NCI-H128 (cell line): ENCODE measurements at regions not wholly inside any gene's neighbourhood (a gene's known extent, or its start where the extent isn't known, plus 50 kb on each side); places are given as distances from the start of the nearest gene placed in this dataset.

ENCODE experiments used
- DNase-seq: peaks from one replicate; lab custom pipeline; 2025; ENCODE audit not compliant: unreplicated experiment; lab: John Stamatoyannopoulos, UW

DNA sequence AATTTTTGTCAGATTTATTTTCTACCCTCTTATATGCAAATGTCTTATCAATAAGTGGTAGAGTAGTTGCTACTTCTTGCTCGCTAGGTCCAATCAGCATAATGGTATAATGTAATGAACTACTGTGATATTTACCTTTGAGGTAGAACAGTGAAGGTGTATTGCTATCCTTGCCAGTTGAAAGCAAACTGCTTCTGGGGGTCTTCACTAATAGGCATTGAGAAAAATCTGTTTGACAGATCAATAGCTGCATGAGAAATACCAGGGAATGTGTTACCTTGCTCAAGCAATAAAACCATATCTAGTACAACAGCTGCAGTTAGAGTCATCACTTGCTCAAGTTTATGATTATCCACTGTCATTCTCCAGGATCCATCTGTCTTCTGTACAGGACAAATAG lies 50.1 kb upstream of the EFEMP1 start:
- DNase-seq: no peak

DNA sequence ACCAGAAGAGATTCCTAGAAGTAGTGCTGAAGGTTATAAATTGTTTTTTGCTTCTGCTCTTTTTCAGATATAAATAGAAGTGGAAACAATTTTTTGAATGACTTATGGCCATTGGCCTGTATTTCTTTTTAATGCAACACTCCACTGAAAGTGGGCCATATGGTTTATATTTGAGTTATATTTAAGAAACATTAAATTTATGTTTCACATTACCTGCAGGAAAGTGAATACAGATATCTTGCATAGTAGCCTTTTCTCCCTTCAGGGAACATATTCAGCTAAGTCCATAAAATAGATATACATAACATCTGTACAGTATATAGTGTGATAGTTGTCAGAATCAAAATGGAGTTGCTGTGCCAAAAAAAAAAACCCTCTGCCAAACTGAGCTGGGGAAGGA lies 53.1 kb upstream of the EFEMP1 start:
- no peak for DNase-seq

DNA sequence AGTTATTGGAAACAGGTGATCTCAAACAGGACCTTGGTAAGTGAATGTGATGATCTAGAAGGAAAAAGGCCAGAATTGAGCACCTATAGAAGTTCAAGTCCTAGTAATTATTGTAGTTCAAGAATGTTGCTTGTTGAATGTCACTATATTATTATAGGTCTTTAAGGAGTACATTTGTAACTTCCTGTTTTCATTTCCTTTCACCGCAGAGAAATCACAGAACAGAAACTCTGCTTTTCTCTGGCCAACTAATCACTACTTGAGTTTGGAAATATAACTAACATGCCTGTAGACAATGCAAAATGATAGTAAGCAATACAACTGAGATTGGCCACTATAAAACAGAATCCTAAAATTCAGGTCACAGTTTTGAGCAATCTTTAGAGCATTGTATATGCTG lies 61.8 kb upstream of the EFEMP1 start:
- no peak for DNase-seq

DNA sequence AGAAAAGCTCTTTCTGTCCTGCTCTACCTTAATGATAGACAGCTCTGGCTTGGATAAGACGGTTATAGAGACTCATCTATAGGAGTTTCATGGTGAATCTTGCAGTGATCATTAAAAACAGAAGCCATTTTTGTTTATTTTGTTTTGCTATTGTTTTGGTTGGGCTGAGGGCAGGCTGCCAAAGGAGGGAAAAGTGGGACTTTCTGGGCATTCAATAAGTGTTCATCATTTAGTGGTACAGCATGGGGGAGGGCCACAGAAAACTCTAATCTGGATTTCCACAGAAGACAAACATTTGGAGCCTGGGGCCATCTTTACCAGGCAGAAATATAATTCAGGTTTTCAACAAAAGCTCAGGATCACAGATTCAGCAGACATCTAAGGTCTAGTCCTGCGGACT lies 62.4 kb upstream of the EFEMP1 start:
- no peak for DNase-seq

DNA sequence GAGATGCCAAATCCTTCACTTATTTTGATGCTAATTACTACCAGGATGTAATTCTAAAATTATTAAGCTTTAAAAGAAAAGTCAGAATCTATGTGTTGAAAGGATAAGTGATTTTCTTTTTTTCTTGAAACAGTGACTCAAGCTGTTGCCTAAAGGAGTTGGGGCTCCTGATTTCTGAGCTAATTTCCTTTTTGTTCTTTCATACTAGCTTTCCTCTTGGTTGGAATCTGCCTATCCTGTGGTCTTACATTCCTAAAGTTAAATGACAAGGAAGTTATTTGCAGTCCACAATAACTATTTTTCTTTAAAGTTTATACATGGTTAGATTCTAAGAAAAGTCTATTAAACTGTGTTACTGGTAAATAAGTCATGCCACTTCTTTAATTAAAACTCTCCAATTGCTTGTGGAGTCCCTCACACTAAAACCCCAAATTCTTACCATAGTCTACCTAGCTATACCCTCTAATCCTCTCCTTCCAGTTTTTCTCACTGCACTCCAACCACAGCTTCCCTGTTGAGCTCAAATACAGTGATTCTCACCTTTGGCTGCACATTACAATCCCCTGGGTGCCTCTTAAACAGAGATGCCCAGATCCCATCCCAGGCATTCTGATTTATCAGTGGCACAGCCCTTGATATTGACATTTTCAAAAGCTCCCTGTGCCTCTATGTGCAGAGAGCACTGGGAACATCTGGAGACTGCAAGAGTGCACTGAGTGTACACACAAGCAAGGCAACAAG lies 63.3 kb upstream of the EFEMP1 start:
- no peak for DNase-seq

- no peak for DNase-seq
These were observed 65.8 kb upstream of the EFEMP1 start for GRCh38 chr2:55989405-55989804.

DNA sequence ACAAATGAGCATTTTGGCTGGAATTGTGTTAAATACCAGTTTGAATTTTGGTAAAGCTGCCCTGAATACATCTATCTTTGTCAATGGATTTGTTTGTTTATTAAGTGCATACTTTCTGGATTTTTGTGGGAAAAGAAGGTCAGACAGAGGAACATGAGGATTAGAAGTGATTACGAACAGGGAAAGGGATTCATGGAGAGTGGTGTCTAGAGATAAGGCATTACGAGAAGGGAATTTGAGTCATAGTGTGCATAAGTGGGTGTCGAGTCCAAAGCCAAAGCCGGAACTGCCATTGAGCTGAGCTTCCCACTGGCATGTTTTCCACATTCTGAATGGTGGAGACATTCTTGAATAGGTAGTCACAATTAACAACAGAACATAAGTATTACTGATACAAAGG lies 68.9 kb upstream of the EFEMP1 start:
- DNase-seq: no peak

DNA sequence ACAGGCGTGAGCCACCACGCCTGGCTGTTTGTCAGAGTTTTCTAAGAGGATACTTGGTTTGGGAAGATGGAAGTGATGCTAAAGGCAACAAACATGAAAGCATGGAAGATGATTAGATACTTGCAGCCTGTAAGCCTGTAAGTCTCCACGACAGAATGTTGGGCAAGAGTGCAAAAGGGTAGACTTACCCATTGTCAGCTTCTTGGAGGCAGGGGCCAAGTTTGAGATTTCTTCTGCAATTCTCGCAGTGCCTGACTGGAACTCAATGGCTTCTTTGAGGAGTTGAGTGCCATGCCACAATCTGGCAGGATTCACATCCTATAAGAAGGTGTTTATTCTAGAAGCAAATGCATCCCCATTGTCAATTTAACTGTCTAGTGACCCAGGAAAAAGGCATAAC lies 70.1 kb upstream of the EFEMP1 start:
- no peak for DNase-seq

GRCh38 chr2:55995211-55995610 lies 71.6 kb upstream of the EFEMP1 start:
- no peak for DNase-seq

- no peak for DNase-seq
These were observed 72.3 kb upstream of the EFEMP1 start for GRCh38 chr2:55995902-55996301.

- no peak for DNase-seq
These were observed 75.6 kb upstream of the EFEMP1 start for GRCh38 chr2:55999231-55999630.

DNA sequence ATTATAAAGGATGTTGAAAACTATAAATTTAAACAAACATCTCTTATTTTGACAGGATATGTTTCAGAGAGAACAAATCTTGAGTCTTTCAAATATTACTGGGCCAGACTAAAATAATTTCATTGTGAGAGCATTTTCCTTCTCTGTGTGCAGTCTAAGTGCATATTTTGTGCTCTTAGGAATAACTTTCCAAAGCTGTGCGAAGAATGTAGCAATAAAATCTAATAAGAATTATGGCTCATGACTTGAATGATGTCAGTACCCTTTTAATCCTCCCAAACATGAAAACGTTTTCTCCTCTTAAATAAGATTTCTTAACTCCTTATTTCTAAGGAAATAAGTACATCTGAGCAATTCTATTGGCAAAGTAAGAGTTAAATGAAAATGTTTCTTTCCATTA lies 76.2 kb upstream of the EFEMP1 start:
- no peak for DNase-seq

DNA sequence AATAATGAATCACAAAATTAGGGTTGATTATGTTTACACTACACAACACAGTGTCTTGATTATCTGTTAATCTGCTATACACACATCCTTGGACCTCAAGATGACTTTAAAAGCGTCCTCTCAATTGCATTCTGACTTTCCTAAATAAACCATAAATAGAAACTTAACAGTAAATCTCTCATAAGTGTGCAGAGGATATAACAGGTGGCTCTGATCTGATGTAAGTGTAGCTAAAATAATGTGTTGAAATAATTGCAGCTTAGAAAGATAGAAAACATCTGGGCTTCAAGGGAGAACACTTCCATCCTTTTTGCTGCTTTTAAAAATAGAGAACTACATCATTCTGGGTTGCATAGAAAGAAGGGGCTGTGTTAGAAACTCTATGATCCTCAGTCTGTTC lies 78.4 kb upstream of the EFEMP1 start:
- no peak for DNase-seq

- peak; percentile 41 for DNase-seq
These were observed 85.3 kb upstream of the EFEMP1 start for GRCh38 chr2:56008661-56009431.

GRCh38 chr2:56009758-56010458 lies 86.3 kb upstream of the EFEMP1 start:
- DNase-seq: no peak

DNA sequence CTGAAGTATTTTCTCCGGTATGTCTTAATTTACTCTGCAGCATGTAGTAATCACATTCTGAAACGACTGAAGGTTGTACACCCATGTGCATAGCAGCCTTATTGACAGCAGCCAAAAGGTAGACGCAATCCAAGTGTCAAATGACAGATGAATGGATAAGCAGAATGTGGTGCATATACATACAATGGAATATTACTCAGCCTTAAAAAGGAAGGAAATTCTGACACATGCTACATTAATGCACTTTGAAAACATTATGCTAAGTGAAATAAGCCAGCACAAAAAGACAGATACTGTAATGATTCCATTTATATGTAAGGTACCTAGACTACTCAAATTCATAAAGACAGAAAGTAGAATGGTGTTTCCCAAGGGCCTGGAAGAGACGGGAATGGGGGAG lies 88.0 kb upstream of the EFEMP1 start:
- DNase-seq: no peak

DNA sequence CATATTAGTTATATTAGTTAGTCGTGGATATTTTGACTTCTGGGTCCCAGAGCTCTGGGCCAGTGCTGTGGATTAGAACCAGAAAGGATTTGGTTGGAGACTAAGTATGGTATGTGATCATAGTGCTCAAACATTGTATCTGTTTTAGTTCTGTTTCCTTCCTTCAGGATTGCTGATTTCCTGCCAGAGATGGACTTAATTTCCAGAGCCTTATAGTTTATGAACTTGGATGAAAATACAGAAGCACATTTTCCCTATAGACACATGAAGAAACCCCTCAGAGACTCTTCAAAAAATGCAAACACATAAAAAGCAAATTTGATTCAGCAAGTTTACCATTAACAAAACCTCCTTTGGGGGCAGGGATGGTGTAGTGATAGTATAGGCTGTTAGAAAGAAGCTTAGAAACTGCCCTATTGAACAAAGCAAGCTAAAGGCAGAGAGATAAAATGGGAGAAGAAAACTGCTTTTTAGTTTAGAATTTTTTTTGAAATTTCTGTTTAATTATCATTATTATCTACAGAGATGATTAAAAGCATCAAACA lies 88.7 kb upstream of the EFEMP1 start:
- DNase-seq: no peak

DNA sequence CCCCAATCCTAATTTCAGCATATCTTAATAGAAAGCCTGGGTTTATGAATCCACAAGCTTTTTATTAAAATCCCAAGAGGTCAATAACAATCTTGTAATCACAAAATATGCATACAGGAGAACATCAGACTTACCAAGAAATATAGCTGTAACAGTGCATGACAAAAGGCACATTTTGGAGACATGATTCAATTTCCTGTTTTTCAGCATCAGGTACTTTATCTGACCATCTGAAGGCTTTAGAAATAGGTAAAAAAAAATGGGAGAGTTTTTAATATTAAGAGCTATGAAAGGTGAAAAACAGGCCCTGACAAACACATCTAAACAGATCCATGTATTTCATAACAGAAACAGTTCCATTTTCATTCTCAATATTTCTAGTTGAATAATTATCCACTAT lies 89.9 kb upstream of the EFEMP1 start:
- DNase-seq: no peak

- peak; percentile 49 for DNase-seq
These were observed 90.6 kb upstream of the EFEMP1 start for GRCh38 chr2:56014046-56014730.

GRCh38 chr2:56015711-56016115 lies 92.1 kb upstream of the EFEMP1 start:
- DNase-seq: no peak

DNA sequence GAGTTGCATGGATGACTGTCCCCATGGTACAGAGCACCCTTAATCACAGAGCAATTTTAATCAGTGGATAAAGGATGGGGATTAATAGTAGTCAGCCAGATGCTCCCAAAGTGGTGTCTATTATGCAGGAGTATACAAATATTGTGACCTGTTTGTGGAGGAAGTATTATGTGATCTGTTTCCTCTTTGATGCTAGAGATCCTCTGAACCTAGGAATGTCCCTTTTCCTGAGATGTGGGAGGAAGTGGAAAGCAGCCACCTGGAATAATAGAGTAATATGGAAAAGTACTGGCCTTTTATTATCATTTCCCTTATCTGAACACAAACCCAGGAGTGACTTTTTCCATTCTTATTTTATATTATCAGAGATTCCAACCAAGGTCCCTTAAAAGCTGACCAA lies 94.2 kb upstream of the EFEMP1 start:
- no peak for DNase-seq
